Endodermal cell (in vitro differentiated cells): ENCODE measurements at regions not wholly inside any gene's neighbourhood (a gene's known extent, or its start where the extent isn't known, plus 50 kb on each side); places are given as distances from the start of the nearest gene placed in this dataset.

ENCODE experiments used
- DNase-seq: peaks from one replicate; pipeline ENCODE4 v3.0.0-alpha.2; 2017
- H3K27ac ChIP-seq: 2 replicates; pipeline ENCODE4 v1.5.1; 2013; ENCODE audit warnings: mild to moderate bottlenecking, low read depth, low read length, moderate library complexity
- H3K27me3 ChIP-seq: 2 replicates; pipeline ENCODE4 v1.6.1; 2013; ENCODE audit warnings: mild to moderate bottlenecking, low read length, moderate library complexity; ENCODE audit not compliant: insufficient read depth, control insufficient read depth, poor library complexity, severe bottlenecking
- H3K36me3 ChIP-seq: 2 replicates; pipeline ENCODE4 v1.7.0; 2013; ENCODE audit warnings: mild to moderate bottlenecking, low read length, moderate library complexity; ENCODE audit not compliant: control insufficient read depth, insufficient read depth
- H3K4me1 ChIP-seq: one replicate; pipeline ENCODE4 v1.7.0; 2013; ENCODE audit warnings: low read length; ENCODE audit not compliant: control insufficient read depth, insufficient read depth
- H3K4me3 ChIP-seq: 2 replicates; pipeline ENCODE4 v1.5.1; 2013; ENCODE audit warnings: mild to moderate bottlenecking, low read length, moderate library complexity
- H3K9ac ChIP-seq: 2 replicates; pipeline ENCODE4 v1.6.1; 2013; ENCODE audit warnings: mild to moderate bottlenecking, low read length, moderate library complexity; ENCODE audit not compliant: poor library complexity, severe bottlenecking; ENCODE audit errors: extremely low read depth
- H3K9me3 ChIP-seq: 2 replicates; pipeline ENCODE4 v1.6.1; 2013; ENCODE audit warnings: mild to moderate bottlenecking, low read length, moderate library complexity; ENCODE audit not compliant: control insufficient read depth
- H3K27ac Mint-ChIP-seq: 2 replicates; pipeline ENCODE4 v1.8.0; 2020; ENCODE audit warnings: mixed read lengths
- H3K27me3 Mint-ChIP-seq: 2 replicates; pipeline ENCODE4 v1.8.0; 2021; ENCODE audit warnings: mild to moderate bottlenecking, mixed read lengths; ENCODE audit not compliant: insufficient read depth
- H3K36me3 Mint-ChIP-seq: 2 replicates; pipeline ENCODE4 v1.8.0; 2020; ENCODE audit warnings: low read depth, mixed read lengths
- H3K4me1 Mint-ChIP-seq: 2 replicates; pipeline ENCODE4 v1.8.0; 2020; ENCODE audit warnings: mixed read lengths
- H3K4me3 Mint-ChIP-seq: 2 replicates; pipeline ENCODE4 v1.8.0; 2020; ENCODE audit warnings: mild to moderate bottlenecking, moderate library complexity, mixed read lengths
- H3K9me3 Mint-ChIP-seq: 2 replicates; pipeline ENCODE4 v1.8.0; 2020; ENCODE audit warnings: mild to moderate bottlenecking, mixed read lengths
- WGBS, 2 experiments: methylation state at CpG; one replicate each; pipeline versions ENCODE4 v1.1.5 to v1.1.7; 2013; ENCODE audit warnings: missing lambda C conversion rate in 2 of 2, mixed read lengths in 1 of 2; ENCODE audit not compliant: insufficient coverage in 1 of 2, insufficient read length in 1 of 2; 5-methylcytosine and 5-hydroxymethylcytosine counted together
- TF ChIP-seq, protein P1 (sequence below): fragments of 200-600 bp; sonication (generic); conservative IDR thresholded peaks from 2 replicates; pipeline ENCODE4 v1.5.0; 2021; ENCODE audit warnings: antibody characterized with exemption, mild to moderate bottlenecking

DNA sequence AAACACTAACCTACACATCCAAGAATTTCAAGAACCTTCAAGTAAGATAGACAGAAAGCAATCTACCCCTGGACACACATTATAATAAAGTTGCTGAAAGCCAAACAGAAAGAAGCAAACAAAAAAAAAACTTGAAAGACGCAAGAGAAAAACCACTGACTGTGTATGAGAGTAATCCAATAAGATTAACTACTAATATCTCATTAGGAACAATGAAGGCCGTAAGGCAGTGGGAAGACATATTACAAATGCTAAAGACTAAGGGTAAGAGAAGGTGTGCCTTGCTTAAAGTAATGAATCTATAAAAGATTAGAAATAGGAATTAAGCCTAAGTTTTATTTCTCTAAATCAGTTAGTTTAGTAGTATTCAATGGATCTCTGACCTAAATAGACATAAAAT is 1109.1 kb downstream of the JRKL start:
- no peaks in the 10 kb centered on the region for H3K4me1 Mint-ChIP-seq
- Histone ChIP-seq H3K27me3 (no peaks in the 10 kb centered on the region), H3K4me3 (no peak overlapping the region), H3K9ac (no peak overlapping the region), H3K36me3 (peaks cover 4% of the 10 kb centered on the region), H3K9me3 (peaks cover 37% of the 10 kb centered on the region), H3K4me1 (no peaks in the 10 kb centered on the region), H3K27ac (no peak overlapping the region)
- TF ChIP-seq, protein P1, sequence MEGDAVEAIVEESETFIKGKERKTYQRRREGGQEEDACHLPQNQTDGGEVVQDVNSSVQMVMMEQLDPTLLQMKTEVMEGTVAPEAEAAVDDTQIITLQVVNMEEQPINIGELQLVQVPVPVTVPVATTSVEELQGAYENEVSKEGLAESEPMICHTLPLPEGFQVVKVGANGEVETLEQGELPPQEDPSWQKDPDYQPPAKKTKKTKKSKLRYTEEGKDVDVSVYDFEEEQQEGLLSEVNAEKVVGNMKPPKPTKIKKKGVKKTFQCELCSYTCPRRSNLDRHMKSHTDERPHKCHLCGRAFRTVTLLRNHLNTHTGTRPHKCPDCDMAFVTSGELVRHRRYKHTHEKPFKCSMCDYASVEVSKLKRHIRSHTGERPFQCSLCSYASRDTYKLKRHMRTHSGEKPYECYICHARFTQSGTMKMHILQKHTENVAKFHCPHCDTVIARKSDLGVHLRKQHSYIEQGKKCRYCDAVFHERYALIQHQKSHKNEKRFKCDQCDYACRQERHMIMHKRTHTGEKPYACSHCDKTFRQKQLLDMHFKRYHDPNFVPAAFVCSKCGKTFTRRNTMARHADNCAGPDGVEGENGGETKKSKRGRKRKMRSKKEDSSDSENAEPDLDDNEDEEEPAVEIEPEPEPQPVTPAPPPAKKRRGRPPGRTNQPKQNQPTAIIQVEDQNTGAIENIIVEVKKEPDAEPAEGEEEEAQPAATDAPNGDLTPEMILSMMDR = no peak
- no peak overlapping the region for H3K4me3 Mint-ChIP-seq
- H3K27me3 Mint-ChIP-seq = no peaks in the 10 kb centered on the region
- H3K36me3 Mint-ChIP-seq = peaks cover 18% of the 10 kb centered on the region
- no peak overlapping the region for H3K27ac Mint-ChIP-seq
- DNase-seq = no peak
- 71% methylated on average over 1 of the region's 2 CpGs; no CpG with 5 or more reads in 1 of the 2 experiments for WGBS, 2 experiments
- H3K9me3 Mint-ChIP-seq = peaks cover 24% of the 10 kb centered on the region

DNA sequence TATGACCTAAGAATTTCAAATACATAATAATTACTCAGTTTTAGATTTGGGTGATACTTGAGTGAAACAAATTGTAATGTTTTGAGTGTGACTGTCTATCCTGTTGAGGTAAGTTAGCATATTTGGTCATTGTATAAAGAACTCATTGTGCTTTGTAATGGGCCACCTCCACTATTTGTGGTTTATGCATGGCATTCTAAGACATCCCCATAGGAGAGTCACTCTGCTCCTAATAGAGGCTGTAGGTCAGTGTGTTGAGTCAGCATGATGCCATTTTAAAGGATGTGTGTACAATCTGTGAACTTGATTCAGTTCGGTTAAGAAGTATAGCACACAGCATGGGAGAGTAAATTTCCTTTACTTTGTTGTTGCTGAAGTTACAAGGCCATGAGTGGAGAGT is 1112.4 kb downstream of the JRKL start:
- H3K36me3 ChIP-seq = peaks cover 4% of the 10 kb centered on the region
- H3K4me1 ChIP-seq = no peaks in the 10 kb centered on the region
- TF ChIP-seq, protein P1 = no peak
- WGBS, 2 experiments = 81 to 100% methylated on average over 1 of the region's 1 CpG
- no peak overlapping the region for H3K4me3 ChIP-seq
- no peak overlapping the region for H3K27ac ChIP-seq
- Mint-ChIP-seq H3K4me1 (no peaks in the 10 kb centered on the region), H3K9me3 (peaks cover 23% of the 10 kb centered on the region), H3K36me3 (peaks cover 18% of the 10 kb centered on the region), H3K27me3 (no peaks in the 10 kb centered on the region), H3K4me3 (no peak overlapping the region), H3K27ac (no peak overlapping the region)
- no peaks in the 10 kb centered on the region for H3K27me3 ChIP-seq
- no peak overlapping the region for H3K9ac ChIP-seq
- no peak for DNase-seq
- H3K9me3 ChIP-seq = peaks cover 37% of the 10 kb centered on the region

DNA sequence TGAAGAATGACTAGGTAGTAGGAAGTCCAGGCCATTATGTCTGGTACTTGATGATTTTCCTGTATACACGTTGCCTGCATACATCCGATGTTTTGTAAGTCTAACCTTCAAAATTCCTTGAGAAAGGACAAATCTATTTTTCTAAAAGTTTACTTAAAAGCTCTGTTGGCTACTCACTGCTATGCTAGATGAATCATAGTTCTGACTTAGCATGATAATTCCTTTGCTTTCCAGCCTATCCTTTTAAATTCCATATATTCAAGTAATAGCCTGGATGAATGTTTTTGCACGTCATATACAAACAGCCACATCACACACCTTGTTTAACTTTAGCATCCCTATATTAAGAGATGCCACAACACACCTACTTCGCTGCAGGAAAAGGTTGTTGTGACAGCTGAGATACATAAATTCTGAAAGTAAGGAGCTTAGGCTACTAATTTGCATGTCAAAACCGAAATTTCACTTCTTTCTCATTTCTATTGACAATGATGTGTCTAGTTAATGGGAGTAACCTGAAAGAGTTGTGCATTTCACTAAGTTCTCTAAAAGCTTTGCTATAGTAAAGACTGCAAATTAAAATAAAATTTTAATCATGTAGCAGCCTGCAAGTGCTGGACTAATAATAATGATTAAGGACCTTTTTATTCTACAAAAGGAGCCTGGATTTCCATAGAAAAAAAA is 1116.4 kb downstream of the JRKL start:
- no peak overlapping the region for H3K4me3 Mint-ChIP-seq
- H3K9me3 Mint-ChIP-seq = peaks cover 12% of the 10 kb centered on the region
- no peaks in the 10 kb centered on the region for H3K4me1 Mint-ChIP-seq
- no peak overlapping the region for H3K27ac Mint-ChIP-seq
- H3K9ac ChIP-seq = no peak overlapping the region
- no peak for DNase-seq
- H3K36me3 ChIP-seq = no peaks in the 10 kb centered on the region
- H3K4me3 ChIP-seq = no peak overlapping the region
- no peaks in the 10 kb centered on the region for H3K4me1 ChIP-seq
- H3K27me3 ChIP-seq = no peaks in the 10 kb centered on the region
- no peaks in the 10 kb centered on the region for H3K27me3 Mint-ChIP-seq
- H3K9me3 ChIP-seq = peaks cover 28% of the 10 kb centered on the region
- WGBS, 2 experiments = 87 to 93% methylated on average over 5 of the region's 5 CpGs
- H3K36me3 Mint-ChIP-seq = peaks cover 17% of the 10 kb centered on the region
- TF ChIP-seq, protein P1 = no peak
- no peak overlapping the region for H3K27ac ChIP-seq
